ENCODE measurements at regions not wholly inside any gene's neighbourhood (a gene's known extent, or its start where the extent isn't known, plus 50 kb on each side); places are given as distances from the start of the nearest gene placed in this dataset.

GRCh38 chr11:97231231-97231630 lies 841.4 kb downstream of the JRKL start:
- no peak overlapping the region for H3K27ac Mint-ChIP-seq
- DNase-seq (ENCODE audit: low spot score in 2 of 2): no peak
- peaks cover 20 to 22% of the 10 kb centered on the region in 2 donors for H3K9me3 Mint-ChIP-seq
- ATAC-seq: no peak
- no peaks in the 10 kb centered on the region for H3K36me3 Mint-ChIP-seq

DNA sequence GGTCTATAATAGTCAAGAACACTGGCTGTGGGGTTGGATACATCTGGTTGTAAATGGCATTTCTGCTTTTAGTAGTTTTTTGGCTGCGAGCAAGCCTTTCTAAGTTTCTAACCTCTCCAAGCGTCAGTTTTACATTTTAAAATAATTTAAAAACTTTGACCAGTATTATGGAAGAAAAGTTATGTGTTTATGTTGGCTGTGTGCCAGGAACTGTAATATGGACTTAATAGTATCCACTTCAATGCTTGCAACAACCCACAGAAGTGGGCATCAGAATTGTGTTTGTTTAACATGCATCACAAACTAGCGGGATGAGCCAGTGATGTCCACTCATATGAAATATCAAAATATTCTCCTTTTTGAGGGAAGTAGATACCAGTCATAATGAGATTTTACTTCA lies 844.2 kb downstream of the JRKL start:
- DNase-seq (ENCODE audit: low spot score in 2 of 2) (no peak), ATAC-seq (no peak)
- Mint-ChIP-seq H3K36me3 (no peaks in the 10 kb centered on the region), H3K9me3 (peaks cover 16 to 20% of the 10 kb centered on the region in 2 donors), H3K27ac (no peak overlapping the region)

GRCh38 chr11:97237151-97237550 lies 847.3 kb downstream of the JRKL start:
- ATAC-seq: no peak
- Mint-ChIP-seq H3K9me3 (peaks cover 4 to 16% of the 10 kb centered on the region in 2 donors), H3K27ac (no peak overlapping the region), H3K36me3 (no peaks in the 10 kb centered on the region)
- DNase-seq (ENCODE audit: low spot score in 2 of 2): no peak

GRCh38 chr11:97247601-97248000 lies 857.8 kb downstream of the JRKL start:
- ATAC-seq: no peak
- H3K9me3 Mint-ChIP-seq: peaks cover 16 to 32% of the 10 kb centered on the region in 2 donors
- H3K36me3 Mint-ChIP-seq: no peaks in the 10 kb centered on the region
- no peak overlapping the region for H3K27ac Mint-ChIP-seq
- no peak for DNase-seq (ENCODE audit: low spot score in 2 of 2)

GRCh38 chr11:97254790-97255189 lies 865.0 kb downstream of the JRKL start:
- no peak for ATAC-seq

GRCh38 chr11:97259434-97259833 lies 869.6 kb downstream of the JRKL start:
- ATAC-seq: no peak
- no peak overlapping the region for H3K27ac Mint-ChIP-seq
- DNase-seq (ENCODE audit: low spot score in 2 of 2): no peak

More at GRCh38 chr11:97254790-97255189, 865.0 kb downstream of the JRKL start:
- DNase-seq (ENCODE audit: low spot score in 2 of 2): no peak
- peaks cover 0 to 7% of the 10 kb centered on the region in 2 donors for H3K9me3 Mint-ChIP-seq
- H3K36me3 Mint-ChIP-seq: no peaks in the 10 kb centered on the region
- no peak overlapping the region for H3K27ac Mint-ChIP-seq

DNA sequence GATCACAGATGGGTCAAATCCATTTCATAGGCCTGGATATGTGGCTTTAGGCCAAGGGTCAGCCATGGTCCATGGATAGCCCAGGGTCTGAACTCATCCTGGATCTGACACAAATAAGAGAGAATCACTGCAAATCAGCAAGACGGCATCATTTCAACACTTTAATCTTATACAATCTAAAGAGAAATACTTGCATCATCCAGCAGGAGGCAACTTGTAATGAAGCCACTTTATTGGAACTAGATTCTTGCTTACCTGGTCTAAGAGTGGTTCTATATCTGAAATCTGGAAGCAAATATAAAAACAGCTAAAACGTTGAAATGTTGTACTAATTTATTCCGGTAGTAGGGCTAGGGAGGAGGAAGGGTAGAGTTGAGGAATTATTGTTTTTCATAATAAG lies 870.1 kb downstream of the JRKL start:
- Mint-ChIP-seq H3K27ac (no peak overlapping the region), H3K36me3 (no peaks in the 10 kb centered on the region), H3K9me3 (peaks cover 0 to 15% of the 10 kb centered on the region in 2 donors)
- ATAC-seq (no peak), DNase-seq (ENCODE audit: low spot score in 2 of 2) (no peak)

More at GRCh38 chr11:97259434-97259833, 869.6 kb downstream of the JRKL start:
- H3K9me3 Mint-ChIP-seq: peaks cover 0 to 15% of the 10 kb centered on the region in 2 donors
- no peaks in the 10 kb centered on the region for H3K36me3 Mint-ChIP-seq

GRCh38 chr11:97263183-97263858 lies 873.5 kb downstream of the JRKL start:
- no peaks in the 10 kb centered on the region for H3K36me3 Mint-ChIP-seq
- peaks cover 3 to 15% of the 10 kb centered on the region in 2 donors for H3K9me3 Mint-ChIP-seq
- H3K27ac Mint-ChIP-seq: no peak overlapping the region
- ATAC-seq: no peak
- no peak for DNase-seq (ENCODE audit: low spot score in 2 of 2)

GRCh38 chr11:97269527-97269926 lies 879.7 kb downstream of the JRKL start:
- Mint-ChIP-seq H3K27ac (no peak overlapping the region), H3K9me3 (peaks cover 7 to 11% of the 10 kb centered on the region in 2 donors), H3K36me3 (no peaks in the 10 kb centered on the region)
- DNase-seq (ENCODE audit: low spot score in 2 of 2) (no peak), ATAC-seq (no peak)

- no peak overlapping the region for H3K27ac Mint-ChIP-seq
- no peak for ATAC-seq
- H3K36me3 Mint-ChIP-seq: no peaks in the 10 kb centered on the region
- no peak for DNase-seq (ENCODE audit: low spot score in 2 of 2)
- peaks cover 27 to 45% of the 10 kb centered on the region in 2 donors for H3K9me3 Mint-ChIP-seq
Measured at GRCh38 chr11:97279341-97279740, 889.5 kb downstream of the JRKL start.

GRCh38 chr11:97280347-97280746 lies 890.5 kb downstream of the JRKL start:
- DNase-seq (ENCODE audit: low spot score in 2 of 2) (no peak), ATAC-seq (no peak)
- Mint-ChIP-seq H3K36me3 (no peaks in the 10 kb centered on the region), H3K27ac (no peak overlapping the region), H3K9me3 (peaks cover 24 to 42% of the 10 kb centered on the region in 2 donors)

- ATAC-seq (no peak), DNase-seq (ENCODE audit: low spot score in 2 of 2) (no peak)
- Mint-ChIP-seq H3K27ac (no peak overlapping the region), H3K36me3 (peaks cover 0 to 5% of the 10 kb centered on the region in 2 donors), H3K9me3 (peaks cover 3 to 14% of the 10 kb centered on the region in 2 donors)
Measured at GRCh38 chr11:97289823-97290222, 900.0 kb downstream of the JRKL start.

GRCh38 chr11:97290464-97291041 lies 900.7 kb downstream of the JRKL start:
- no peak for ATAC-seq
- H3K27ac Mint-ChIP-seq: no peak overlapping the region
- H3K36me3 Mint-ChIP-seq: peaks cover 0 to 5% of the 10 kb centered on the region in 2 donors
- peaks cover 0 to 17% of the 10 kb centered on the region in 2 donors for H3K9me3 Mint-ChIP-seq
- no peak for DNase-seq (ENCODE audit: low spot score in 2 of 2)

GRCh38 chr11:97296301-97296700 lies 906.5 kb downstream of the JRKL start:
- Mint-ChIP-seq H3K9me3 (peaks cover 0 to 5% of the 10 kb centered on the region in 2 donors), H3K27ac (no peak overlapping the region), H3K36me3 (no peaks in the 10 kb centered on the region)
- DNase-seq (ENCODE audit: low spot score in 2 of 2) (no peak), ATAC-seq (no peak)

GRCh38 chr11:97309291-97309690 lies 919.5 kb downstream of the JRKL start:
- DNase-seq (ENCODE audit: low spot score in 2 of 2): no peak
- H3K9me3 Mint-ChIP-seq: peaks cover 18 to 22% of the 10 kb centered on the region in 2 donors
- no peak overlapping the region for H3K27ac Mint-ChIP-seq
- ATAC-seq: no peak
- no peaks in the 10 kb centered on the region for H3K36me3 Mint-ChIP-seq

DNA sequence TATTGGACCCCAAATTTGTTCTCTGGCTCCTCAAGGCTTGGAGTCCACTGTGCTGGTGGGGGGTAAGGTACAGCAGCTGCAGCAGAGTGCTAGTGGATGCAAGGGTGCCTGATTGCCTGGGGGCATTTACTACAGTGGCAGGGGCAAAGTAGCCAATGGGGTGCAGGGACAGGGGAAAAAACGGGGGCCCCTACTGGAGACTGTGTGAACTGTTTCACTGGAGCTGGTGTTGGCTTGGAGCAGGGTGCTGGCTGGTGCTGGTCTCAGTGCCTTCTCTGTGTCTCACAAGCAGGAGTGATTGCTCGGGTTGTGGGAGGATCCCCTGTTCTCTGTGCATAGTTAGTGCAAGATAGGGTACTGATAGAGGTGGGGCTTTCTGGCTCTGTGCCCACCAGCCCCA lies 935.9 kb downstream of the JRKL start:
- Mint-ChIP-seq H3K9me3 (peaks cover 15 to 34% of the 10 kb centered on the region in 2 donors), H3K36me3 (peaks cover 0 to 11% of the 10 kb centered on the region in 2 donors), H3K27ac (no peak overlapping the region)
- no peak for DNase-seq (ENCODE audit: low spot score in 2 of 2)
- ATAC-seq: no peak

DNA sequence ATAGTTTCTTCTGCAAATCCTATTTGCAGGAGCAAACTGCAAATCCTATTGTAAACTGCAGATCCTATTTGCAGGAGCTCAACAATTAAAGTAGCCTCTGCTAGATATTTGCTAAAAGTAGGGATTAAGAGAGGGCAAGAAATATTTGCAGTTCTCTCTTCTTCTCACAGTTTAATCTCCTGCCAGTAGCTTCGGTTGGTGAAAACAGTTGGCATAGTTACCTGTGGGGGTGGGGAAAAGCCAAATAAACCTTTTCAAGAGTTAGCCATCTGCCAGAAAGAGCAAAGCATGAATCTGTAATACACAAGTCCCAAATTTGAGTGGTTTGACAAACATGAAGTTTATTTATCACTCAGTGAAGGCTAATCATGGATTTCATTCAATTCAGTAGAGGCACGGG lies 942.5 kb downstream of the JRKL start:
- Mint-ChIP-seq H3K27ac (no peak overlapping the region), H3K9me3 (peaks cover 0 to 5% of the 10 kb centered on the region in 2 donors), H3K36me3 (no peaks in the 10 kb centered on the region)
- ATAC-seq (no peak), DNase-seq (ENCODE audit: low spot score in 2 of 2) (no peak)

DNA sequence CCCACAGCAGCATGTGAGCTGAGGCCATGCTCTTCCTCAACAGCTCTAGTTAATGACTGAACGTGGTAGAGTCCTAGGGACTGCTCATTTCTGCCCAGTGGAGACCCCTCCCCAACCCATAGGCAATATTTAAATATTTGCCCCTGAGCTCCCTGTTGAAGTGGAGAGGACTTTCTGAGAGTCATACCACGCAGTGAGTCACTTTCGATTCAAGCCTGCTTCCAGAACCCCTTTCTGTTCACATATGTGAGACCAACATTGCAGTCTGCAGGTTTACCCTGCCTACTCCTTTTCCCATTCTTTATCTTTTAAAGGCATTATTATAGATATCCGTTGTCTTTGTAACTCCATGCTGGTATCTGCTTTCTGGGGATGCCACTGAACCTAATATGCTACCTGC lies 946.3 kb downstream of the JRKL start:
- DNase-seq (ENCODE audit: low spot score in 2 of 2) (no peak), ATAC-seq (no peak)
- peaks cover 0 to 5% of the 10 kb centered on the region in 2 donors for H3K9me3 Mint-ChIP-seq

More for the DNA sequence above, 946.3 kb downstream of the JRKL start:
- Mint-ChIP-seq H3K27ac (no peak overlapping the region), H3K36me3 (no peaks in the 10 kb centered on the region)
